GM19023 (cell line): ENCODE measurements at regions not wholly inside any gene's neighbourhood (a gene's known extent, or its start where the extent isn't known, plus 50 kb on each side); places are given as distances from the start of the nearest gene placed in this dataset.
"Not testable (repeated sequence)": the region's sequence is repeated elsewhere in the genome, so short reads cannot be mapped to it uniquely, and the experiment has no call there.

Experiments
- ATAC-seq: cut with Tn5 transposase; IDR thresholded peaks from one replicate; pipeline ENCODE4 v1.9.1; 2021; ENCODE audit warnings: mild to moderate bottlenecking, moderate library complexity; ENCODE audit not compliant: unreplicated experiment

- ATAC-seq, result no peak
Observed at GRCh38 chr12:87439990-87440827, 589.0 kb downstream of the C12orf50 start.

GRCh38 chr12:87430444-87430843, 598.8 kb downstream of the C12orf50 start:
- no peak for ATAC-seq

GRCh38 chr12:87428701-87429277, 600.4 kb downstream of the C12orf50 start:
- no peak for ATAC-seq

DNA sequence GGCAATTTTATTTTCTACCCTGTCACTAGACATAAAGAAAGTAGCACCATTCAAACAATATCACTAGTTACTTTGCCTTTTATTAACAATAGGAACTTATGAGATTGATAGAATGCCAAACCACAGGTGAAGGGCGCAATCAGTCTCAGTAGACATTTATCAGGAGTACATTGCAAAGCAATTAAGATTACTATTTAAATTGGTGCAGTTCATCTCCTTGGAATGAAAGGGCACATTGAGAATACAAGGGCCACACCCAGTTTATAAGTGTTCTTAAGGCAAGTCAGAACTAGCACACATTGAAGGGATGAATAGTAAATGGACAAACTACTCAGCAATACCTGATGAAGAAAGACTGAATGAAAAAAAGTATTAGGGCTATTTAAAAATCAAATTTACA, 601.4 kb downstream of the C12orf50 start:
- ATAC-seq, result no peak

GRCh38 chr12:87425942-87426554, 603.2 kb downstream of the C12orf50 start:
- no peak for ATAC-seq

GRCh38 chr12:87421233-87421632, 608.0 kb downstream of the C12orf50 start:
- ATAC-seq, result not testable (repeated sequence)

GRCh38 chr12:87413784-87414183, 615.4 kb downstream of the C12orf50 start:
- no peak for ATAC-seq

GRCh38 chr12:87406926-87407325, 622.3 kb downstream of the C12orf50 start:
- no peak for ATAC-seq

DNA sequence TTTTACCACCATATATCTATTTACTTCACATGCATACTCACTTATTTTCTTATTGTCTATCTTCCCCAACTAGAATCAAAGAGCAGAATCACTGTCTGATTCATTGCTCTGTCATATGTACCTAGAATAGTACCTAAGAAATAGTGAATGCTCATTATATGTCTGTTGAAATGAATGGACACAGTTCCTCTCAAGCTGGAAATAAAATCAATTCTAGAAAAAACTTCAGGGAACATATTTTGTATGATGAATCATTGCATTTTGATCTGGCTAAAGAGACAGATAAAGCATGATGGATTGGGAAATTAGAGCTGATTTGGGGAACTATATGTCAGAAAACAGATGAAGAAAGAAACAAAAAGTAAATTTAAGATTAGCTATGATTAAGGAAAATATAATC, 623.3 kb downstream of the C12orf50 start:
- ATAC-seq, result no peak

- not testable (repeated sequence) for ATAC-seq
Observed at GRCh38 chr12:87394168-87394567, 635.0 kb downstream of the C12orf50 start.

DNA sequence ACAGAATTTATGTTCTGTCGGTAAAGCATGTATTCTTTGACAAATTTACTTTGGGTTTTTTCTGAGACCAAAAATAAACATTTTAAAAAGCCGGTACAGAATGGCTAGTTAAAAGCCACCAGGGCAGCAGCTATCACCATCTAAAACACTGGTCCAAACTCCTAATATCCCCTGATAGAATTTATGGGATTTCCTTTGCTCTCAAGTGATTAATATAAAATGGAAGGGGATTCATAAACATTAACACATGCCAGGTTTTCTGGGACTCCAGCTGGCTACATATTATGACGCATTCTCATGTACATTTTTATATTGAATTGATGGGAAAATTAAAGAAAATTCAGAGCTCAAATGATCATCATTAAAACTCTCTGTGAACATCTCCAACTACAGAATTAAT, 640.8 kb downstream of the C12orf50 start:
- ATAC-seq, result no peak

GRCh38 chr12:87385322-87385721, 643.9 kb downstream of the C12orf50 start:
- ATAC-seq, result no peak

DNA sequence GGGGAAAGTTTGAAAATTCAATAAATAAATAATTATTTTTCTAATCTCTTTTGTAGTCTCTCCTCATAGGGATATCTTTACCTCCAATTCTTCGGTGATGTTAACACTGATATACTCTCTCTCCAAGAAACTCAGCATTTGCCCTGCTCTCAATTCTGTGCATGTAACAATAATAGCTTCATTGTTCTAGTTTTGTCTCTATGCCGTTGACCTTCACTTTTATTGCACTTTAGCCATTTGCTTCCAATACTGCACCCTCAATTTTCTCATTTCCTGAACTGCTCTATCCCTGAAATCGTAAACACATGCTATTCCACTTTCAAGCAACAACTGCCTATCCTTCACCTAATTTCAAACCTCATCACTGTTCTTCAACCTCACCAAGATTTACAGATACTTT, 645.0 kb downstream of the C12orf50 start:
- no peak for ATAC-seq

- ATAC-seq, result no peak
Observed at GRCh38 chr12:87383680-87384079, 645.5 kb downstream of the C12orf50 start.

DNA sequence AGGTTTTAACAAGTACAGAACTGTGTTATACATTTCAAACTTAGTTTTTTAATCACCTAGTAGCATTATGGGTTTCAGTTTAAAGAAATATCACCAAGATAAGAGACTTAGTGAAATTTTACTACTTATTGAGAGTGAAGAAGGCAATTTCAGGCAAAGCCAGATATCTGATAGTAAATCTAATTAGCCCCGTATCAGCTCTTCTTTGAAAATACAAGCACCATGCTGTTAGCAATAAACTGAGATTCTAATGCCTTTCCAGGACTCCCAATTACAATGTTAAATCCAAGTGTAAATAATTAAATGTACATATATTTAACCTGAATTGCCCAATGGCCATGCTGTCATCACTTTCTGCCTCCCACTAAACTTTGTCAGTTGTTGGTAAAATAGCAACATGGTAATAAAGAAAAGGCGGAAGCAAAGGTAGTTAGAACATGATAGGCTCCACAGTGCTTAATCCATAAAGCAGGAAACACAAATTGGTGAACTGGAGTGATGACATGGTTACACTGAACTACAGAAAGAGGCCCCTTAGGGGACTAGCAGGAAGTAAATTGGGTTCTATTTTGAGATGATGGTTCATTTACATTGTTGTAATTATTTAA, 646.1 kb downstream of the C12orf50 start:
- ATAC-seq, result no peak

- ATAC-seq, result no peak
Observed at GRCh38 chr12:87382436-87382835, 646.8 kb downstream of the C12orf50 start.

GRCh38 chr12:87381742-87382141, 647.5 kb downstream of the C12orf50 start:
- no peak for ATAC-seq

- no peak for ATAC-seq
Observed at GRCh38 chr12:87378526-87378925, 650.7 kb downstream of the C12orf50 start.

GRCh38 chr12:87376722-87377121, 652.5 kb downstream of the C12orf50 start:
- ATAC-seq, result no peak

DNA sequence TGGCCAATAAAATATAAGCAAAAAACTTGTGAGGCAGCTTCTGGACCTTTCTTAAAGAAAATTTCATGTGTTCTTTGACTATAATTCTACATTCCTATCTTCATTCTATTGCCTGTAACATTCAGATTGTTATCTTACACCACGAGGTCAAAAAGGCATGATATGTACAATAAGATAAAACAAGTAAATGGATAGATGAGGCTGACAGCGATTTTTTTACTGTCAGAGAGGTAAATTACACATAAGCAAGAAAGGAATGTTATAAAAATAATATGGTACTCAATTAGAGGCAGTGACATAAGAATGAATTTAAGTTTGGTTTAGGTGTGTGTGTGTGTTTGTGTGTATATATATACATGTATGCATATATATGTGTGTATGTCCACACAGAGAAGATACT, 660.0 kb downstream of the C12orf50 start:
- ATAC-seq, result no peak

DNA sequence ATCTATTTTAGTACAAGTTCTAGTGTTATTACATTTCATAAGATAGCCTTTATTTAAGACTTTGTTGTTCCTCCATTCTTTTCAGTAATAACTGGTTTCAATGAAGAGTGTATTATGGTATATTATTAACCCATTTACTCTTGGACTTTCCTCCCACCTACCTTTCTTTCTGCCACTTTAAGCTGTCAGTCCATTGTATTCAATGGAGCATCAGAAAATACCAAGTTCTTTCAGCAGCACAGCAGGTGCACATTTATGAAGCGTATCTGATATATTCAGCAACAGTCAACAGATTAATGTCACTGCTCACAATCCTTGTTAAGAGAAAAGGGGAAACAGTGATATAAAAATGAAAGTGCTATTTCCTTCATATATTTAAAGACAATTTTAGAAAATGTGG, 660.9 kb downstream of the C12orf50 start:
- ATAC-seq, result no peak

GRCh38 chr12:87365423-87365822, 663.8 kb downstream of the C12orf50 start:
- no peak for ATAC-seq
